Stimulated activated CD4-positive, alpha-beta T cell treated with anti-CD3 and anti-CD28 coated beads, Interleukin-4, amount 100 ng/mL, for 48 hours (primary cell): ENCODE measurements at regions not wholly inside any gene's neighbourhood (a gene's known extent, or its start where the extent isn't known, plus 50 kb on each side); places are given as distances from the start of the nearest gene placed in this dataset.
"Not testable (repeated sequence)": the region's sequence is repeated elsewhere in the genome, so short reads cannot be mapped to it uniquely, and the experiment has no call there.

ENCODE experiments used
- DNase-seq, 2 donors: peaks; one replicate each; pipeline ENCODE4 v3.0.0-alpha.2; 2020; ENCODE audit warnings: low read depth in 2 of 2

GRCh38 chr17:79560527-79560926 lies 50.3 kb downstream of the RBFOX3 start:
- no peak for DNase-seq

DNA sequence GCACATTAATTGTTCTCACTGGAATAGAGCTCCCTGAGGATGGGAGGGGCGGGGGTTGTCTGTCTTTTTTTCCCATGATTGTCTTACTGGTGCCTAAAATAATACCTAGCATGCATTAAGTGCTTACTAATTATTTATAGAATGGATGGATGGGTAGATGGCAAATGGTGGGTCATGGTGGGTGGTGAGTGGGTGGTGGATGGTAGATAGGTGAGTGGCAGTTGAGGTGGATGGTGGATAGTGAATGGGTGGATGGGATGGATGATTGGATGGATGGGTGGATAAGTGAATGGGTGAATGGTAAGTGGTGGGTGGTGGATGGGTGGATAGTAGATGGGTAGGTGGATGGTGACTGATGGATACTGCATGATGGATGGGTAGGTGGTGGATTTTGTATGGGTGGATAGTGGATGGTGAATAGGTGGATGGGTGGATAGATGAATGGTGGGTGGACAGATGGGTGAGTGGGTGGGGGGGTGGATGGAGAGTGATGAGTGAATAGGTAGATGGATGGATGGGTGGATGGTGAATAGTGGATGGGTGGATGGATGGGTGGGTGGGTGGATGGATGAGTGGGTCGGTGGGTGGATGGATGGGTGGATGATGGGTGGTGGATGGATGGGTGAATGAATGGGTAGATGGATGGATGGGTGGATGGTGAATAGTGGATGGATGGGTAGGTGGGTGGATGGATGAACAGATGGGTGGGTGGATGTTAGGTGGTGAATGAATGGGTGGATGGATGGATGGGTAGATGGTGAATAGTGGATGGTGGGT lies 51.6 kb downstream of the RBFOX3 start:
- no peak for DNase-seq

- no peak for DNase-seq
Observed at GRCh38 chr17:79558091-79558900, 52.6 kb downstream of the RBFOX3 start.

DNA sequence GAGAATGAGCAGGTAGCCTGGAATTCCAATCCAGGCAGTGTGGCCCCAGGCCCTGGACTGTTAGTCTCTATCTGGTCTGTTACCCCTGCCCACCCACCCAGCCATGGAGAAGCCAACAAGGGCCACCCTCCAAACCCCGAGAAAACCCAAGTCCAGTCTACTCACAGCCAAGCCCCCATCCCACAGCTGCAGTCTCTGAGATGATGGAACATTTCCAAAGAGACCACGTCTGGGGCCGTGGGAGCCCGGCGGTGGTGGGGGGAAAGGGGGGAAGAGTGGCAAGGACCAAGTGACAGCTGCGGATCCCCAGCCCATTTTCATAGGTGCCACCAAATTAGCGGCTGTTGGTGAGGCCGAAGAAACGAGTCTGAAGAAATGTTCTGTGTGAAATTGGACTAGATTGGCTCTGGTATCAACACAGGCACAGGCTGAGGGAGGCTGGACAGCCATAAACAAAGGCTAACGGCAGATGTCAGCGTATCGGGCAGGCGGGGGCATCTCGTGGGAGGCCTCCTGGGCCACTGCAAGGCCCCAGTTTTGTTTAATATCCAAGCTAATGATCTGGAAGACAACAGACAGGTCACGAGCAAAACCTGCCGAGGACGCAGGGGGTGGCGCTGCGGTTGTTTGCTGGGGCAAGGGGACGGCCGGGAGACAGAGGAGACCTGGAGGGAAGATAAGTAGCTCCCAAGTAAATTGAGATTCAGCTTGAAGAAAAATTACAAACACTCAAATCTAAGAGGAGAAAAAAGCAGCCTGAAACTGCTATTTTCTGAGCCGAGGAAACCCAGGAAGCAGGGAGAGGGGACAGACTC lies 53.4 kb downstream of the RBFOX3 start:
- DNase-seq, result no peak

GRCh38 chr17:79556271-79556670 lies 54.6 kb downstream of the RBFOX3 start:
- DNase-seq, result no peak

GRCh38 chr17:79555543-79555942 lies 55.3 kb downstream of the RBFOX3 start:
- DNase-seq, result no peak

DNA sequence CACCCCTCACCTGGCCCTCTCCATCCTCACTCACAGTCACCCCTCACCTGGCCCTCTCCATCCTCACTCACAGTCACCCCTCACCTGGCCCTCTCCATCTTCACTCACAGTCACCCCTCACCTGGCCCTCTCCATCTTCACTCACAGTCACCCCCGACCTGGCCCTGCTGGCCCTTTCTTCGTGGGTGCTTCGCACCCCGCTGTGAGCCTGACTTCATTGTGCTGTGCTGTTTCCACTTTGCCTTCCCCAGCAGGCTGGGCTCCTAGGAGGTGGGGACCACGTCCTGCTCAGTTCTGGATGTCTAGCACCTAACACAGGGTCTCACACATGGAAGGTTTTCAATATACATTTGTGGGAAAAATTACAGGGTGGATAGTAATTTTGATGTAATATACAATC lies 56.5 kb downstream of the RBFOX3 start:
- not testable (repeated sequence) for DNase-seq

GRCh38 chr17:79552824-79553223 lies 58.0 kb downstream of the RBFOX3 start:
- DNase-seq, result no peak

GRCh38 chr17:79552405-79552804 lies 58.4 kb downstream of the RBFOX3 start:
- DNase-seq, result no peak

GRCh38 chr17:79549141-79549915 lies 61.5 kb downstream of the RBFOX3 start:
- no peak for DNase-seq

GRCh38 chr17:79548116-79548515 lies 62.7 kb downstream of the RBFOX3 start:
- no peak for DNase-seq

DNA sequence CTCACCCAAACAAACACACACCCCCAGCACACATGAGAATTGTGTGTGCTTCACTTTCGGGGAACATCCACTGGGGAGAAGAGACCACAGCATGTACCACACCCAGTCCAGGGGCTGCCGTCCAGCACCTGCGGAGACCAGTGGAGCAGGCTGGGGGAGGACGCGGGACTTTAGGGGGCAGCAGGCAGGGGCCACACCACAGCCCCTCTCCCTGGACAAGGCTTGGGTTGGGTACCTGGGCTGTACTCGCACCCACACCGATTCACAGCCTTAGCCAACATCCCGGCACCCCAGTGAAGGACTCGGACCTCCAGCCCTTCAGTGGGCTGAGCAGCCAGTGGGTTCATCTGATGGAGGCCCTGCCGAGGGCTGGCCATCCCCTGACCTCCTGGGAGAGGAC lies 63.3 kb downstream of the RBFOX3 start:
- DNase-seq, result no peak

- DNase-seq, result not testable (repeated sequence)
Observed at GRCh38 chr17:79547171-79547570, 63.7 kb downstream of the RBFOX3 start.

- no peak for DNase-seq
Observed at GRCh38 chr17:79546386-79546785, 64.5 kb downstream of the RBFOX3 start.

DNA sequence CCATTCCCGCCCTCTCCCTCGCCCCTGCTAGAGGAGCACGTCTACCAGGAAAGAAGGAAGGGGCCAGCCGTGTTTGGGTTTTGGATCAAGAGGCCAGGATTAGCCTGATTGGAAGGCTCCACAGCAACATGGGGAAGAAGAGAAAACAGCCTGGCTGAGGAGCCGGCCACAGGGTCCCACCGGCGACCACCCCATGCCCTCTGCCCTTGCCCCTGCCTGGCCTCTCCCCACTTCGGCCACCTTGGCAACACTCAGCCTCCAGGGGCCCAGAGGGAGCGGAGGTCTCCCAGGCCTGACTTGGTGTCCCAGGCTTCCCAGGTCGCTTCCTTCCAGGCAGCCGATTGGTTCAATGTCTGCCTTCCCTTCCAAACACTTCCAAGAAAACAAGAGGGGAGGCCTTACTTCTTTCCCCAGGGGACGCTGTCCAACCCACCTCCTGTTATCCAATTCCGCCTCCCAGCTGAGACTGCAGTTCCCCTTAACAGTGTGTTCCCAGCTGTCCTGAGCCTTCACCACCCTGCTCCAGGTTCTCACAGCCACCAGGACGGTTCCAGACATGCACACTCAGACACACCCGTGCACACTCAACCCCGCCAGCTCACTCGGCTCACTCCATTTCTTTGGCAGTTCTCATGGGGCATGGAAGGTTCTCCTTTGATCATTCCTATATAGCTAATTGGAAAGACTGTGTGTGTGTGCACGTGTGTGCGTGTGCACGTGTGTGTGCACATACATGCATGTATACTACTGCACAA lies 65.4 kb downstream of the RBFOX3 start:
- DNase-seq, result no peak

- DNase-seq, result no peak
Observed at GRCh38 chr17:79544142-79544914, 66.5 kb downstream of the RBFOX3 start.

GRCh38 chr17:79543531-79543930 lies 67.3 kb downstream of the RBFOX3 start:
- DNase-seq, result no peak

DNA sequence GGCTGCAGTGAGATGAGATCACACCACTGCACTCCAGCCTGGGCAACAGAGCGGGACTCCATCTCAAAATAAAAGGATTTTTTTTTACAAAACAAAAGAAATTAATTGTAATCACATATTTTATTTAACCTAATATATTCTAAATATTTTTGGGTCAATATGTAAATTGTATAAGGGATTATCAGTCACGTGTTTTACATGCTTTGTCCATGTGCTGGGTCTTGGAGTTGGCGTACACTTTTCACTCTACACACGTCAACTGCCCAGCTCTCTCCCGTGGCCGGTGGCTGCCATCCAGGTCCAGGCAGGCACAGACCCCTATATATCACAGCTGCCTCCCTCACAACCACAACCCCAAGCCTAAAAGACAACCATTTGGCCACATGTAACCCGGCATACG lies 68.1 kb downstream of the RBFOX3 start:
- DNase-seq, result no peak

- no peak for DNase-seq
Observed at GRCh38 chr17:79541056-79541850, 69.6 kb downstream of the RBFOX3 start.
